WTC11 (cell line): ENCODE measurements at regions not wholly inside any gene's neighbourhood (a gene's known extent, or its start where the extent isn't known, plus 50 kb on each side); places are given as distances from the start of the nearest gene placed in this dataset.
"Not testable (repeated sequence)": the region's sequence is repeated elsewhere in the genome, so short reads cannot be mapped to it uniquely, and the experiment has no call there.

Experiments
- ATAC-seq: fragments of 200-7000 bp; cut with Tn5 transposase; 2 replicates; pipeline ENCODE4 v1.10.0; 2021; ENCODE audit warnings: mild to moderate bottlenecking, moderate library complexity
- CTCF ChIA-PET: fragments of 300-600 bp; sonication (Branson Sonifier 250); formaldehyde crosslinking; loops from one replicate; lab custom pipeline; 2021; ENCODE audit warnings: antibody characterized with exemption; lab: Charles Lee
- POLR2A ChIA-PET: fragments of 350-600 bp; sonication (Branson Sonifier 250); formaldehyde crosslinking; loops from one replicate; lab custom pipeline; 2021; ENCODE audit warnings: antibody characterized with exemption; lab: Charles Lee
- DNase-seq: peaks from one replicate; pipeline ENCODE4 v3.0.0; 2021; ENCODE audit warnings: low spot score
- H3K27ac Mint-ChIP-seq: 2 replicates; pipeline ENCODE4 v1.8.0; 2021; ENCODE audit warnings: mixed read lengths
- H3K27me3 Mint-ChIP-seq: 2 replicates; pipeline ENCODE4 v1.8.0; 2021; ENCODE audit warnings: low read depth, mild to moderate bottlenecking, moderate library complexity, mixed read lengths
- H3K36me3 Mint-ChIP-seq: 2 replicates; pipeline ENCODE4 v1.8.0; 2021; ENCODE audit warnings: mixed read lengths
- H3K4me1 Mint-ChIP-seq: 2 replicates; pipeline ENCODE4 v1.8.0; 2022; ENCODE audit warnings: mixed read lengths
- H3K4me3 Mint-ChIP-seq: 2 replicates; pipeline ENCODE4 v1.8.0; 2021; ENCODE audit warnings: mild to moderate bottlenecking, moderate library complexity, mixed read lengths
- H3K9me3 Mint-ChIP-seq: 2 replicates; pipeline ENCODE4 v1.8.0; 2021; ENCODE audit warnings: mixed read lengths
- ATF1 ChIP-seq: sonication (generic); formaldehyde crosslinking; IDR thresholded peaks from 2 replicates; pipeline ENCODE4 v1.8.1; 2023; ENCODE audit warnings: mild to moderate bottlenecking, moderate library complexity, missing genetic modification reagents
- NFYB ChIP-seq: sonication (generic); formaldehyde crosslinking; conservative IDR thresholded peaks from 2 replicates; pipeline ENCODE4 v1.8.0; 2022; ENCODE audit warnings: low read depth, missing genetic modification reagents
- RELA ChIP-seq: sonication (generic); formaldehyde crosslinking; IDR thresholded peaks from 2 replicates; pipeline ENCODE4 v1.8.1; 2022; ENCODE audit warnings: missing genetic modification reagents, mild to moderate bottlenecking, borderline replicate concordance
- SP1 ChIP-seq: sonication (generic); formaldehyde crosslinking; conservative IDR thresholded peaks from 2 replicates; pipeline ENCODE4 v1.8.1; 2022; ENCODE audit warnings: missing genetic modification reagents
- TEAD1 ChIP-seq: sonication (generic); formaldehyde crosslinking; IDR thresholded peaks from 2 replicates; pipeline ENCODE4 v1.8.0; 2022; ENCODE audit warnings: mild to moderate bottlenecking, missing genetic modification reagents
- ZNF317 ChIP-seq: sonication (generic); formaldehyde crosslinking; IDR thresholded peaks from 2 replicates; pipeline ENCODE4 v1.8.1; 2023; ENCODE audit warnings: low read depth, mild to moderate bottlenecking, moderate library complexity, missing genetic modification reagents, borderline replicate concordance
- ZNF396 ChIP-seq: fragments of 250-450 bp; sonication (Bioruptor Pico); IDR thresholded peaks from 2 replicates; pipeline ENCODE4 v1.8.0; 2021; ENCODE audit warnings: mild to moderate bottlenecking, moderate library complexity, borderline replicate concordance
- ZNF416 ChIP-seq: fragments of 250-450 bp; sonication (Bioruptor Pico); IDR thresholded peaks from 2 replicates; pipeline ENCODE4 v1.9.0; 2021; ENCODE audit warnings: mild to moderate bottlenecking, inconsistent platforms
- TF ChIP-seq, protein P1 (sequence below): fragments of 250-450 bp; sonication (Bioruptor Pico); IDR thresholded peaks from 2 replicates; pipeline ENCODE4 v1.8.0; 2021; ENCODE audit warnings: mild to moderate bottlenecking
- TF ChIP-seq, protein P2 (sequence below): sonication (generic); formaldehyde crosslinking; IDR thresholded peaks from 2 replicates; pipeline ENCODE4 v1.8.1; 2023; ENCODE audit warnings: mild to moderate bottlenecking, moderate library complexity, missing genetic modification reagents
- TF ChIP-seq, protein P3 (sequence below): sonication (generic); formaldehyde crosslinking; IDR thresholded peaks from 2 replicates; pipeline ENCODE4 v1.8.0; 2023; ENCODE audit warnings: mild to moderate bottlenecking, missing genetic modification reagents
- TF ChIP-seq, protein P4 (sequence below): sonication (generic); formaldehyde crosslinking; IDR thresholded peaks from 2 replicates; pipeline ENCODE4 v1.8.0; 2022; ENCODE audit warnings: mild to moderate bottlenecking, missing genetic modification reagents
- TF ChIP-seq, protein P5 (sequence below): sonication (generic); formaldehyde crosslinking; IDR thresholded peaks from 2 replicates; pipeline ENCODE4 v1.8.1; 2022; ENCODE audit warnings: low read depth, mild to moderate bottlenecking, moderate library complexity, missing genetic modification reagents, borderline replicate concordance
- TF ChIP-seq, protein P6 (sequence below): fragments of 250-450 bp; sonication (Bioruptor Pico); IDR thresholded peaks from 2 replicates; pipeline ENCODE4 v2.1.2; 2022; ENCODE audit warnings: mild to moderate bottlenecking, moderate library complexity

DNA sequence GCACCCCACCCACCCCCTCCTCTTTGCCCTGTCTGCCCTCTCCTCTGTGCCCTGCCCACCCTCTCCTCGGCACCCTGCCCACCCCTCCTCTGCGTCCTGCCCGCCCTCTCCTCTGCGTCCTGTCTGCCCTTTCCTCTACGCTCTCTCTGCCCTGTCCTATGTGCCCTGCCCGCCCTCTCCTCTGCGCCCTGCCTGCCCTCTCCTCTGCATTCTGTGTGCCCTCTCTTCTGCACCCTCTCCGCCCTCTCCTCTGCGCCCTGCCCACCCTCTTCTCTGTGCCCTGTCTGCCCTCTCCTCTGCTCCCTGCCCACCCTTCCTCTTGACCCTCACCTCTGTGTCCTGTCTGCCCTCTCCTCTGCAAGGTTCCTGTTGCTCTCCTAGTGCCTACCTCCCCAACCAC, 233.6 kb downstream of the SMAD2 start:
- no peak overlapping the region for H3K27ac Mint-ChIP-seq
- peaks cover 3% of the 10 kb centered on the region for H3K27me3 Mint-ChIP-seq
- CTCF ChIA-PET, result no interaction called here
- H3K36me3 Mint-ChIP-seq, result no peaks in the 10 kb centered on the region
- no peak for ATAC-seq
- H3K4me1 Mint-ChIP-seq, result no peaks in the 10 kb centered on the region
- POLR2A ChIA-PET, result no interaction called here
- TF ChIP-seq, protein P1, sequence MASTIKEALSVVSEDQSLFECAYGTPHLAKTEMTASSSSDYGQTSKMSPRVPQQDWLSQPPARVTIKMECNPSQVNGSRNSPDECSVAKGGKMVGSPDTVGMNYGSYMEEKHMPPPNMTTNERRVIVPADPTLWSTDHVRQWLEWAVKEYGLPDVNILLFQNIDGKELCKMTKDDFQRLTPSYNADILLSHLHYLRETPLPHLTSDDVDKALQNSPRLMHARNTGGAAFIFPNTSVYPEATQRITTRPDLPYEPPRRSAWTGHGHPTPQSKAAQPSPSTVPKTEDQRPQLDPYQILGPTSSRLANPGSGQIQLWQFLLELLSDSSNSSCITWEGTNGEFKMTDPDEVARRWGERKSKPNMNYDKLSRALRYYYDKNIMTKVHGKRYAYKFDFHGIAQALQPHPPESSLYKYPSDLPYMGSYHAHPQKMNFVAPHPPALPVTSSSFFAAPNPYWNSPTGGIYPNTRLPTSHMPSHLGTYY (CRISPR knock-in tag), result no peak
- TF ChIP-seq, protein P2, sequence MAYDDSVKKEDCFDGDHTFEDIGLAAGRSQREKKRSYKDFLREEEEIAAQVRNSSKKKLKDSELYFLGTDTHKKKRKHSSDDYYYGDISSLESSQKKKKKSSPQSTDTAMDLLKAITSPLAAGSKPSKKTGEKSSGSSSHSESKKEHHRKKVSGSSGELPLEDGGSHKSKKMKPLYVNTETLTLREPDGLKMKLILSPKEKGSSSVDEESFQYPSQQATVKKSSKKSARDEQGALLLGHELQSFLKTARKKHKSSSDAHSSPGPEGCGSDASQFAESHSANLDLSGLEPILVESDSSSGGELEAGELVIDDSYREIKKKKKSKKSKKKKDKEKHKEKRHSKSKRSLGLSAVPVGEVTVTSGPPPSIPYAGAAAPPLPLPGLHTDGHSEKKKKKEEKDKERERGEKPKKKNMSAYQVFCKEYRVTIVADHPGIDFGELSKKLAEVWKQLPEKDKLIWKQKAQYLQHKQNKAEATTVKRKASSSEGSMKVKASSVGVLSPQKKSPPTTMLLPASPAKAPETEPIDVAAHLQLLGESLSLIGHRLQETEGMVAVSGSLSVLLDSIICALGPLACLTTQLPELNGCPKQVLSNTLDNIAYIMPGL (CRISPR knock-in tag), result no peak
- TF ChIP-seq, protein P3, sequence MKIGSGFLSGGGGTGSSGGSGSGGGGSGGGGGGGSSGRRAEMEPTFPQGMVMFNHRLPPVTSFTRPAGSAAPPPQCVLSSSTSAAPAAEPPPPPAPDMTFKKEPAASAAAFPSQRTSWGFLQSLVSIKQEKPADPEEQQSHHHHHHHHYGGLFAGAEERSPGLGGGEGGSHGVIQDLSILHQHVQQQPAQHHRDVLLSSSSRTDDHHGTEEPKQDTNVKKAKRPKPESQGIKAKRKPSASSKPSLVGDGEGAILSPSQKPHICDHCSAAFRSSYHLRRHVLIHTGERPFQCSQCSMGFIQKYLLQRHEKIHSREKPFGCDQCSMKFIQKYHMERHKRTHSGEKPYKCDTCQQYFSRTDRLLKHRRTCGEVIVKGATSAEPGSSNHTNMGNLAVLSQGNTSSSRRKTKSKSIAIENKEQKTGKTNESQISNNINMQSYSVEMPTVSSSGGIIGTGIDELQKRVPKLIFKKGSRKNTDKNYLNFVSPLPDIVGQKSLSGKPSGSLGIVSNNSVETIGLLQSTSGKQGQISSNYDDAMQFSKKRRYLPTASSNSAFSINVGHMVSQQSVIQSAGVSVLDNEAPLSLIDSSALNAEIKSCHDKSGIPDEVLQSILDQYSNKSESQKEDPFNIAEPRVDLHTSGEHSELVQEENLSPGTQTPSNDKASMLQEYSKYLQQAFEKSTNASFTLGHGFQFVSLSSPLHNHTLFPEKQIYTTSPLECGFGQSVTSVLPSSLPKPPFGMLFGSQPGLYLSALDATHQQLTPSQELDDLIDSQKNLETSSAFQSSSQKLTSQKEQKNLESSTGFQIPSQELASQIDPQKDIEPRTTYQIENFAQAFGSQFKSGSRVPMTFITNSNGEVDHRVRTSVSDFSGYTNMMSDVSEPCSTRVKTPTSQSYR (CRISPR knock-in tag), result no peak
- TF ChIP-seq ZNF416 (CRISPR knock-in tag) (no peak), ZNF396 (no peak), TEAD1 (CRISPR knock-in tag) (no peak), ZNF317 (CRISPR knock-in tag) (no peak), RELA (CRISPR knock-in tag) (no peak)
- TF ChIP-seq, protein P4, sequence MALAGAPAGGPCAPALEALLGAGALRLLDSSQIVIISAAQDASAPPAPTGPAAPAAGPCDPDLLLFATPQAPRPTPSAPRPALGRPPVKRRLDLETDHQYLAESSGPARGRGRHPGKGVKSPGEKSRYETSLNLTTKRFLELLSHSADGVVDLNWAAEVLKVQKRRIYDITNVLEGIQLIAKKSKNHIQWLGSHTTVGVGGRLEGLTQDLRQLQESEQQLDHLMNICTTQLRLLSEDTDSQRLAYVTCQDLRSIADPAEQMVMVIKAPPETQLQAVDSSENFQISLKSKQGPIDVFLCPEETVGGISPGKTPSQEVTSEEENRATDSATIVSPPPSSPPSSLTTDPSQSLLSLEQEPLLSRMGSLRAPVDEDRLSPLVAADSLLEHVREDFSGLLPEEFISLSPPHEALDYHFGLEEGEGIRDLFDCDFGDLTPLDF (CRISPR knock-in tag), result no peak
- no peaks in the 10 kb centered on the region for H3K9me3 Mint-ChIP-seq
- DNase-seq, result no peak
- H3K4me3 Mint-ChIP-seq, result no peak overlapping the region

DNA sequence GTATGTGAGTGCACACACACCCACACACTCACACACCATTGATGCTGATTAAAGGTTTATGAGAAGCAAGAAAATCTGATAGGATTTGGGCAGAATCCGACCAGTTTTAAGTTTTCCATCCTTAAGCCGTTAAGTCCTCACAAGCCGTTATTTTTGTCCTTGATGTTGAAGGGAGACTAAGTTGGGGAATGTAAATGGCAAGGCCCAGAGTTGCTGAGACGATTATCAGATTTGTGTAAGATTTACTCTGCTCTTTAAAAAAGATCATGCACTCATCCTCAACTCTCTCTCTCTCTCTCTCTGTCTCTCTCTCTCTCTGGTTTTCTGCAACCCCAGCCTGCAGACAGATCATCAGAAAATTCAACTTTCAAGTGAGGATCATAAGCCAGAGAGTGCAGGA, 238.8 kb downstream of the SMAD2 start:
- ChIA-PET POLR2A (no interaction called here), CTCF (no interaction called here)
- peaks cover 5% of the 10 kb centered on the region for H3K4me1 Mint-ChIP-seq
- no peaks in the 10 kb centered on the region for H3K27me3 Mint-ChIP-seq
- no peak for TF ChIP-seq NFYB
- no peak for TF ChIP-seq ATF1 (CRISPR knock-in tag)
- TF ChIP-seq, protein P5, sequence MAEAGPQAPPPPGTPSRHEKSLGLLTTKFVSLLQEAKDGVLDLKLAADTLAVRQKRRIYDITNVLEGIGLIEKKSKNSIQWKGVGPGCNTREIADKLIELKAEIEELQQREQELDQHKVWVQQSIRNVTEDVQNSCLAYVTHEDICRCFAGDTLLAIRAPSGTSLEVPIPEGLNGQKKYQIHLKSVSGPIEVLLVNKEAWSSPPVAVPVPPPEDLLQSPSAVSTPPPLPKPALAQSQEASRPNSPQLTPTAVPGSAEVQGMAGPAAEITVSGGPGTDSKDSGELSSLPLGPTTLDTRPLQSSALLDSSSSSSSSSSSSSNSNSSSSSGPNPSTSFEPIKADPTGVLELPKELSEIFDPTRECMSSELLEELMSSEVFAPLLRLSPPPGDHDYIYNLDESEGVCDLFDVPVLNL (CRISPR knock-in tag), result no peak
- no peak for TF ChIP-seq SP1 (CRISPR knock-in tag)
- TF ChIP-seq, protein P6, sequence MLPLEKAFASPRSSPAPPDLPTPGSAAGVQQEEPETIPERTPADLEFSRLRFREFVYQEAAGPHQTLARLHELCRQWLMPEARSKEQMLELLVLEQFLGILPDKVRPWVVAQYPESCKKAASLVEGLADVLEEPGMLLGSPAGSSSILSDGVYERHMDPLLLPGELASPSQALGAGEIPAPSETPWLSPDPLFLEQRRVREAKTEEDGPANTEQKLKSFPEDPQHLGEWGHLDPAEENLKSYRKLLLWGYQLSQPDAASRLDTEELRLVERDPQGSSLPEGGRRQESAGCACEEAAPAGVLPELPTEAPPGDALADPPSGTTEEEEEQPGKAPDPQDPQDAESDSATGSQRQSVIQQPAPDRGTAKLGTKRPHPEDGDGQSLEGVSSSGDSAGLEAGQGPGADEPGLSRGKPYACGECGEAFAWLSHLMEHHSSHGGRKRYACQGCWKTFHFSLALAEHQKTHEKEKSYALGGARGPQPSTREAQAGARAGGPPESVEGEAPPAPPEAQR (CRISPR knock-in tag), result no peak
- TF ChIP-seq, all 79 proteins: peak for 0
- Mint-ChIP-seq H3K9me3 (no peaks in the 10 kb centered on the region), H3K4me3 (no peak overlapping the region), H3K36me3 (no peaks in the 10 kb centered on the region), H3K27ac (no peak overlapping the region)
- ATAC-seq (no peak), DNase-seq (no peak)

DNA sequence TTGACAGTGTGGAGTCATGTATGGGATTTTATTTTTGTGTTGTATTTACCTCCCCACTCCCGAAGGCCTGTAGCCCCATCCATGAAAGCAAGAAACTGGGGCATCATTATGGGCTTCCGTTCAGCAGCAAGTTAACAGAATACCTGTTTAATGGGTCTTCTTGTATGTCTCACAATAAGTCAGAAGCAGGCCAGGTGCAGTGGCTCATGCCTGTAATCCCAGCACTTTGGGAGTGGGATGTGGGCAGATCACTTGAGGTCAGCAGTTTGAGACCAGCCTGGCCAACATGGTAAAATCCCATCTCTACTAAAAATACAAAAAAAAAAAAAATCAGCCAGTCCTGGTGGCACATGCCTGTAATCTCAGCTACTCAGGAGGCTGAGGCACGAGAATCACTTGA, 239.7 kb downstream of the SMAD2 start:
- H3K4me1 Mint-ChIP-seq, H3K9me3 Mint-ChIP-seq, H3K36me3 Mint-ChIP-seq, CTCF ChIA-PET, H3K27ac Mint-ChIP-seq, H3K27me3 Mint-ChIP-seq, POLR2A ChIA-PET, DNase-seq, ATAC-seq, H3K4me3 Mint-ChIP-seq: not testable (repeated sequence)
